RWPE1 (cell line): ENCODE measurements at regions not wholly inside any gene's neighbourhood (a gene's known extent, or its start where the extent isn't known, plus 50 kb on each side); places are given as distances from the start of the nearest gene placed in this dataset.
"Not testable (repeated sequence)": the region's sequence is repeated elsewhere in the genome, so short reads cannot be mapped to it uniquely, and the experiment has no call there.

ENCODE experiments used
- CTCF ChIA-PET: fragments of 350-600 bp; sonication (Branson Sonifier 250); formaldehyde crosslinking; extraction: SDS; loops from one replicate; lab custom pipeline; 2021; lab: Yijun Ruan, JAX
- POLR2A ChIA-PET: fragments of 400-600 bp; formaldehyde crosslinking; extraction: SDS; loops from one replicate; lab custom pipeline; 2020; ENCODE audit warnings: antibody characterized with exemption; ENCODE audit not compliant: low non-redundant PET; lab: Yijun Ruan, JAX
- DNase-seq: peaks from one replicate; pipeline ENCODE4 v3.0.0; 2012; ENCODE audit warnings: low spot score
- H3K27ac ChIP-seq: fragments of 450-650 bp; 2 replicates; pipeline ENCODE4 v1.5.1; 2017
- CTCF ChIP-seq: fragments of 450-650 bp; conservative IDR thresholded peaks from 2 replicates; pipeline ENCODE4 v1.5.1; 2017; ENCODE audit warnings: low read depth, mild to moderate bottlenecking

- no peak for TF ChIP-seq CTCF
- DNase-seq = no peak
- POLR2A ChIA-PET = no interaction called here
- no peak overlapping the region for H3K27ac ChIP-seq
- CTCF ChIA-PET = no interaction called here
Measured at GRCh38 chr2:163123526-163123925, 285.0 kb upstream of the KCNH7 start.

- POLR2A ChIA-PET = no interaction called here
- DNase-seq = no peak
- no peak for TF ChIP-seq CTCF
- CTCF ChIA-PET = no interaction called here
- no peak overlapping the region for H3K27ac ChIP-seq
Measured at GRCh38 chr2:163122257-163122656, 283.7 kb upstream of the KCNH7 start.

- POLR2A ChIA-PET = no interaction called here
- no peak for TF ChIP-seq CTCF
- DNase-seq = no peak
- no peak overlapping the region for H3K27ac ChIP-seq
- CTCF ChIA-PET = no interaction called here
Measured at GRCh38 chr2:163121483-163121882, 282.9 kb upstream of the KCNH7 start.

- POLR2A ChIA-PET = no interaction called here
- H3K27ac ChIP-seq = no peak overlapping the region
- no peak for DNase-seq
- no peak for TF ChIP-seq CTCF
- CTCF ChIA-PET = interaction anchor here (0.6 kb wide), 1 partner anchor 230 kb away, joined by 3 read pairs; no protein-coding TSS in a partner anchor
Measured at GRCh38 chr2:163119966-163120365, 281.4 kb upstream of the KCNH7 start.

GRCh38 chr2:163086940-163087339 is 248.4 kb upstream of the KCNH7 start:
- CTCF ChIA-PET = interaction anchor here (0.6 kb wide), 1 partner anchor 61 kb away, joined by 3 read pairs; no protein-coding TSS in a partner anchor
- POLR2A ChIA-PET = no interaction called here
- no peak for TF ChIP-seq CTCF
- H3K27ac ChIP-seq = no peak overlapping the region
- no peak for DNase-seq

- H3K27ac ChIP-seq, DNase-seq, POLR2A ChIA-PET: not testable (repeated sequence)
- CTCF ChIA-PET = interaction anchor here (0.6 kb wide), 1 partner anchor 187 kb away, joined by 5 read pairs; no protein-coding TSS in a partner anchor
Measured at GRCh38 chr2:163085366-163086024, 246.9 kb upstream of the KCNH7 start.

DNA sequence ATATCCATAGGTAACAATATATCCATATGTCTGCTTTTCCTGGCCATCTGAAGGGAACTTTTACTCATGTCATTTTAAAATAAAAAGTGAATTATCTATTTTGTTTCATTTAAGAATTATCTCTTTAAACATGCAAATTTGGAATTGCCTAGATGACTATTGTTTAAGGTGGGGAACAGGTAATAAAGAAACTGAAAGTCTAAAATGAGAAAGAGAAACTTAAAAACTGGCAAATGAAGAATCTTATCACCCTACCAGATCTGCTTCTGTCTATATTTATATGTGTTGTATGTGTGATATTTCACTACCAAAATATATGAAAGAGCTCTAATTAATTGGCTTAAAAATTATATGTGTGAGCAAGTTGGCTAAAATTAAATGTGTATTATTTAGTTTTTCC is 243.2 kb upstream of the KCNH7 start:
- ChIA-PET POLR2A (no interaction called here), CTCF (no interaction called here)
- DNase-seq = no peak
- no peak overlapping the region for H3K27ac ChIP-seq
- TF ChIP-seq CTCF = no peak
